ENCODE measurements at regions not wholly inside any gene's neighbourhood (a gene's known extent, or its start where the extent isn't known, plus 50 kb on each side); places are given as distances from the start of the nearest gene placed in this dataset.

- no peak for TF ChIP-seq CTCF (IDR thresholded peaks at IDR 0.05; ENCODE audit: poor library complexity, severe bottlenecking)
- no peak overlapping the region for H3K4me3 ChIP-seq (ENCODE audit: severe bottlenecking)
- ATAC-seq (ENCODE audit: low read depth) = no peak
- no peak overlapping the region for H3K27ac ChIP-seq (ENCODE audit: poor library complexity, severe bottlenecking)
- H3K36me3 ChIP-seq (ENCODE audit: low read depth) = no peaks in the 10 kb centered on the region
- no peaks in the 10 kb centered on the region for H3K4me1 ChIP-seq (ENCODE audit: insufficient read depth, poor library complexity, severe bottlenecking)
- no peaks in the 10 kb centered on the region for H3K27me3 ChIP-seq (ENCODE audit: insufficient read depth, poor library complexity, severe bottlenecking)
- H3K9me3 ChIP-seq (ENCODE audit: severe bottlenecking) = no peaks in the 10 kb centered on the region
- no peak for DNase-seq (ENCODE audit: low spot score)
Observed at GRCh38 chr1:228937851-228938536, 202.7 kb downstream of the RHOU start.

- DNase-seq (ENCODE audit: low spot score) (no peak), ATAC-seq (ENCODE audit: low read depth) (no peak)
- no peak for TF ChIP-seq CTCF (IDR thresholded peaks at IDR 0.05; ENCODE audit: poor library complexity, severe bottlenecking)
- Histone ChIP-seq H3K27me3 (ENCODE audit: insufficient read depth, poor library complexity, severe bottlenecking) (no peaks in the 10 kb centered on the region), H3K4me3 (ENCODE audit: severe bottlenecking) (no peak overlapping the region), H3K27ac (ENCODE audit: poor library complexity, severe bottlenecking) (no peak overlapping the region), H3K9me3 (ENCODE audit: severe bottlenecking) (no peaks in the 10 kb centered on the region), H3K4me1 (ENCODE audit: insufficient read depth, poor library complexity, severe bottlenecking) (no peaks in the 10 kb centered on the region), H3K36me3 (ENCODE audit: low read depth) (no peaks in the 10 kb centered on the region)
Observed at GRCh38 chr1:228938537-228938901, 203.2 kb downstream of the RHOU start.

GRCh38 chr1:228939001-228939691 lies 203.9 kb downstream of the RHOU start:
- Histone ChIP-seq H3K9me3 (ENCODE audit: severe bottlenecking) (no peaks in the 10 kb centered on the region), H3K4me1 (ENCODE audit: insufficient read depth, poor library complexity, severe bottlenecking) (no peaks in the 10 kb centered on the region), H3K4me3 (ENCODE audit: severe bottlenecking) (no peak overlapping the region), H3K27ac (ENCODE audit: poor library complexity, severe bottlenecking) (no peak overlapping the region), H3K36me3 (ENCODE audit: low read depth) (no peaks in the 10 kb centered on the region), H3K27me3 (ENCODE audit: insufficient read depth, poor library complexity, severe bottlenecking) (no peaks in the 10 kb centered on the region)
- no peak for ATAC-seq (ENCODE audit: low read depth)
- no peak for DNase-seq (ENCODE audit: low spot score)
- TF ChIP-seq CTCF (IDR thresholded peaks at IDR 0.05; ENCODE audit: poor library complexity, severe bottlenecking) = no peak

- no peak for TF ChIP-seq CTCF (IDR thresholded peaks at IDR 0.05; ENCODE audit: poor library complexity, severe bottlenecking)
- H3K4me1 ChIP-seq (ENCODE audit: insufficient read depth, poor library complexity, severe bottlenecking) = no peaks in the 10 kb centered on the region
- H3K27me3 ChIP-seq (ENCODE audit: insufficient read depth, poor library complexity, severe bottlenecking) = no peaks in the 10 kb centered on the region
Observed at GRCh38 chr1:228939881-228940392, 204.7 kb downstream of the RHOU start.

GRCh38 chr1:228940526-228940925 lies 205.2 kb downstream of the RHOU start:
- H3K4me3 ChIP-seq (ENCODE audit: severe bottlenecking) = no peak overlapping the region

More at GRCh38 chr1:228939881-228940392, 204.7 kb downstream of the RHOU start:
- no peaks in the 10 kb centered on the region for H3K9me3 ChIP-seq (ENCODE audit: severe bottlenecking)
- no peak overlapping the region for H3K27ac ChIP-seq (ENCODE audit: poor library complexity, severe bottlenecking)
- H3K36me3 ChIP-seq (ENCODE audit: low read depth) = no peaks in the 10 kb centered on the region
- no peak for ATAC-seq (ENCODE audit: low read depth)
- H3K4me3 ChIP-seq (ENCODE audit: severe bottlenecking) = no peak overlapping the region
- no peak for DNase-seq (ENCODE audit: low spot score)

More at GRCh38 chr1:228940526-228940925, 205.2 kb downstream of the RHOU start:
- no peaks in the 10 kb centered on the region for H3K9me3 ChIP-seq (ENCODE audit: severe bottlenecking)
- no peaks in the 10 kb centered on the region for H3K4me1 ChIP-seq (ENCODE audit: insufficient read depth, poor library complexity, severe bottlenecking)
- no peaks in the 10 kb centered on the region for H3K36me3 ChIP-seq (ENCODE audit: low read depth)
- DNase-seq (ENCODE audit: low spot score) = no peak
- no peak for TF ChIP-seq CTCF (IDR thresholded peaks at IDR 0.05; ENCODE audit: poor library complexity, severe bottlenecking)
- no peak overlapping the region for H3K27ac ChIP-seq (ENCODE audit: poor library complexity, severe bottlenecking)
- no peak for ATAC-seq (ENCODE audit: low read depth)
- H3K27me3 ChIP-seq (ENCODE audit: insufficient read depth, poor library complexity, severe bottlenecking) = no peaks in the 10 kb centered on the region

Data from RWPE2 (cell line).